Stomach smooth muscle (tissue), 2 donors: ENCODE measurements at regions not wholly inside any gene's neighbourhood (a gene's known extent, or its start where the extent isn't known, plus 50 kb on each side); places are given as distances from the start of the nearest gene placed in this dataset.

Experiments
- H3K27ac ChIP-seq: one replicate; pipeline ENCODE4 v1.7.0; 2013; ENCODE audit warnings: mild to moderate bottlenecking, low read length, inconsistent platforms
- H3K27me3 ChIP-seq, 2 donors: one replicate each; pipeline ENCODE4 v1.7.0; 2013; ENCODE audit warnings: low read length in 2 of 2; ENCODE audit not compliant: insufficient read depth in 2 of 2, control insufficient read depth in 1 of 2
- H3K36me3 ChIP-seq, 2 donors: one replicate each; pipeline ENCODE4 v1.7.0; 2013; ENCODE audit warnings: low read length in 2 of 2; ENCODE audit not compliant: control insufficient read depth in 2 of 2, insufficient read depth in 2 of 2
- H3K4me1 ChIP-seq: one replicate; pipeline ENCODE4 v1.7.0; 2013; ENCODE audit warnings: low read length; ENCODE audit not compliant: control insufficient read depth, insufficient read depth
- H3K4me3 ChIP-seq, 2 donors: one replicate each; pipeline ENCODE4 v1.7.0; 2013; ENCODE audit warnings: low read length in 2 of 2
- H3K9ac ChIP-seq, 2 donors: one replicate each; pipeline ENCODE4 v1.7.0; 2013; ENCODE audit warnings: low read length in 2 of 2, mild to moderate bottlenecking in 1 of 2
- H3K9me3 ChIP-seq, 2 donors: one replicate each; pipeline ENCODE4 v1.7.0; 2013; ENCODE audit warnings: low read length in 2 of 2; ENCODE audit not compliant: control insufficient read depth in 2 of 2
- donor health status: healthy.
- donor health status: Pancreatic carcinoma.

DNA sequence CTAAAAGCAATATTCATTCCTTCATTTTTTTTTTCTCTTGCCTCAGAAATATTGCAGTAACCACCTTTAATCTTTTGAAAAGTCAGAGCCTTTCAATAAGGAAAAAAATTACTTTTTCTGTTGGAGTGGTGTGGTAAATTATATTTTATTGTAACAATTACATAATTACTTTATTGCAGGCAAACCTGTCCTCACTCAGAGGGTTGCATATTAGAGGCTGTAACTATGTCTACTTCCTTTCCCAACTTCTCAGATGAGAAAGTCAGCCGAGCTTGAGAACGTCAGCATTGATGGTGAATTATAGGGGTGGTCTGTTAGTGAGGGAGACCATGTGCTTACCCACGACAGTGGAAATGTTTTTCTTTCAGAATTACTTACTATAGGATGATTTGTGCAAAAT lies 611.8 kb downstream of the KIF4B start:
- Histone ChIP-seq H3K27ac (no peak overlapping the region), H3K9me3 (no peaks in the 10 kb centered on the region), H3K4me1 (no peaks in the 10 kb centered on the region), H3K9ac (no peak overlapping the region), H3K27me3 (peaks cover 0 to 5% of the 10 kb centered on the region in 2 donors), H3K4me3 (no peak overlapping the region), H3K36me3 (no peaks in the 10 kb centered on the region)

DNA sequence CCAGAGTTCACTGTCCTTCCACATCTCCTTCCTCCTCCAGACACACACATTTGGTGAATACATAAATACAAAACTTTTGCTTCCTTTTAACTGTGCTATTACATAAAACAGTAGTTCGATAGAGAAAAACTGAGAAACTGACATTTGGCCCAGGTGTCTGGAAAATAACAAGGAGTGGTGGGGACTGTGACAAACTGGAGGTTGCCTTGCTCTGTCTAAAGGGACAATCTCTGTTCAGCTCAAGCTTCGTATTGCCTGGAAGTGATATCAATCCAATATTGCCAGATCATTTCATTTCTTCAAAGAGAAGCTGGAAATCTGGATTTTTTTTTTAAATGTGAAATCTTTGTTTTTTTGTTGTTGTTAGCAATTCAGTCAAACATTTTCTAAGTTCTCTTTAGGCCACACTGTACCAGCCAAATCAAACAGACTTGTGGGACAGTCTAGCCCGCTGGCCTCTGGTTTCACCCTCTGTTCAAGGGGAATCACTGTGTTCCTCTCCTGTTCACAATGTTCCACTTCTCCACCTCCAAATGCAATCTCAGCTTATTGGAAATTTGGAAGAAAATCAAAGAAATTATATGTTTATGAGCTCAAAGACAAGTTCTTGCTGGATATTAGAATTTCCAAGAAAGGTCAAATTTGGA lies 612.5 kb downstream of the KIF4B start:
- Histone ChIP-seq H3K9ac (no peak overlapping the region), H3K27me3 (no peaks in the 10 kb centered on the region), H3K4me3 (no peak overlapping the region), H3K36me3 (no peaks in the 10 kb centered on the region), H3K4me1 (no peaks in the 10 kb centered on the region), H3K9me3 (no peaks in the 10 kb centered on the region), H3K27ac (no peak overlapping the region)

DNA sequence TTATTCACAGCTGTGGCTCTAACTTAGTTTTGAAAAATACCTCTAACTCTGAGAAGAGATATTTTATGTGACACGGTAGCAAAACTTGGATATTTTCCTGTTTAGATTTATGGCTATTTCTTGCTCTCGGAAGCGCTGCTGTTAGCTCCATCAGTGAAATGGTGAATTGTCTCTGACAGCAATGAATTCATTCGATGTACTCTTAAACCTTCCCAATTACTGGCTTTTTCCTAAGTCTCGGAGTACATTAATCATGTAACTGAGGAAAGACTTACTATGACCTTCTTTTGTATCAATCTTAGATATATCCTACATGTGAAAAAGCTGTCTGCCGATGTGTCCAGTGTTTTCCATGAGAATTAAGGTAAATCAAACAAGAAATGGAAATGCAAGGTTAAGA lies 613.0 kb downstream of the KIF4B start:
- no peaks in the 10 kb centered on the region for H3K4me1 ChIP-seq
- H3K27ac ChIP-seq, result no peak overlapping the region
- no peak overlapping the region for H3K4me3 ChIP-seq
- no peaks in the 10 kb centered on the region for H3K36me3 ChIP-seq
- H3K9me3 ChIP-seq, result no peaks in the 10 kb centered on the region
- H3K27me3 ChIP-seq, result no peaks in the 10 kb centered on the region
- H3K9ac ChIP-seq, result no peak overlapping the region

DNA sequence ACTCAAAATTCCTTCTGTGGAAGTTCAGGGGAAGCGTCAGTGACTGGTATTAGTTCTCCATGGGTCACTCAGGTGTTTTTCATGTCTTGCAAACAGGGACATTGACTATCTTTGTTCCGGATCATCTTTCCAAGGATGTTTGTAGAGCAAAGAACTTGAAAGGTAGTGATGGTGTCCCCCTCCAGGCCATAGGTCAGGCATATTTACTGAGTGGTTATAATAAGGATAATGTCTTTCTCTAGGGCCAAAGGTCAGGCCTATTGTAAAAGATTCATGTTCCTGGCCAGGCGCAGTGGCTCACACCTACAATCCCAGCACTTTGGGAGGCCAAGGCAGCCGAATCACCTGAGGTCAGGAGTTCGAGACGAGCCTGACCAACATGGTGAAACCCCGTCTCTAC lies 614.8 kb downstream of the KIF4B start:
- Histone ChIP-seq H3K4me1 (no peaks in the 10 kb centered on the region), H3K9me3 (no peaks in the 10 kb centered on the region), H3K4me3 (no peak overlapping the region), H3K36me3 (no peaks in the 10 kb centered on the region), H3K9ac (no peak overlapping the region), H3K27ac (no peak overlapping the region), H3K27me3 (no peaks in the 10 kb centered on the region)

DNA sequence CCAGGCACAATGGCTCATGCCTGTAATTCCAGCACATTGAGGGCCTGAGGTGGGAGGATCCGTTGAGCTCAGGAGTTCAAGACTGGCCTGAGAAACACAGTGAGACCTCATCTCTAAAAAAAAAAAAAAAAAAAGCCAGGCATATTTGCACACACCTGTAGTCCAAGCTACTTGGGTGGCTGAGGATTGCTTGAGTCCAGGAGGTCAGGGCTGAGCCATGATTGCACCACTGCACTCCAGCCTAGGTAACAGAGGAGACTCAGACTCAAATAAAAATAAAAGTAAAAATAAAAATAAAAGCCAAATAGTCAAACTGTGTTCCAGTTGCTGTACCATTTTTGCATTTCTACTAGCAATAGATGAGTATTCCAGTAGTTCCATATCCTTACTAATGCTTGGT lies 616.0 kb downstream of the KIF4B start:
- no peaks in the 10 kb centered on the region for H3K36me3 ChIP-seq
- no peak overlapping the region for H3K4me3 ChIP-seq
- no peaks in the 10 kb centered on the region for H3K4me1 ChIP-seq
- no peaks in the 10 kb centered on the region for H3K9me3 ChIP-seq
- H3K27ac ChIP-seq, result no peak overlapping the region
- H3K9ac ChIP-seq, result no peak overlapping the region
- H3K27me3 ChIP-seq, result no peaks in the 10 kb centered on the region

DNA sequence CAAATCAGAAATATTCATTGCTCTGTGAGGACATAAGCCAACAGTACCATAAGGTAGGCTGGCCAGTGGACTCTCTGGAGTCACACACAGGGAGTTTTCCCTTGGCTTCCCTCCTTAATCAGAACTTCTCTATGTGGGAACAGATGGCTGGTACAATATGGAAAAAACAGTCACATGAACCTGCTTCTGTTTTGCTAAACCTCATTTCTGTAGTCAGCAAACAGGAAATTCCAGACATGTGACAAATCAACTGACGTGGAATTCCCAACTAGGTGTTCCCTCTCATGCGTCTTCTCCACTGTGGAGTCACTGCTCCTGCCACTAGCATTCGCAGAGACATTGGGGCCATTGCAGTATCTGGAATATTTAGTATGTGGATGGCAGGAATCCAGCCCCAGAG lies 617.6 kb downstream of the KIF4B start:
- Histone ChIP-seq H3K4me3 (no peak overlapping the region), H3K4me1 (no peaks in the 10 kb centered on the region), H3K27me3 (no peaks in the 10 kb centered on the region), H3K9me3 (no peaks in the 10 kb centered on the region), H3K36me3 (no peaks in the 10 kb centered on the region), H3K27ac (no peak overlapping the region), H3K9ac (no peak overlapping the region)

DNA sequence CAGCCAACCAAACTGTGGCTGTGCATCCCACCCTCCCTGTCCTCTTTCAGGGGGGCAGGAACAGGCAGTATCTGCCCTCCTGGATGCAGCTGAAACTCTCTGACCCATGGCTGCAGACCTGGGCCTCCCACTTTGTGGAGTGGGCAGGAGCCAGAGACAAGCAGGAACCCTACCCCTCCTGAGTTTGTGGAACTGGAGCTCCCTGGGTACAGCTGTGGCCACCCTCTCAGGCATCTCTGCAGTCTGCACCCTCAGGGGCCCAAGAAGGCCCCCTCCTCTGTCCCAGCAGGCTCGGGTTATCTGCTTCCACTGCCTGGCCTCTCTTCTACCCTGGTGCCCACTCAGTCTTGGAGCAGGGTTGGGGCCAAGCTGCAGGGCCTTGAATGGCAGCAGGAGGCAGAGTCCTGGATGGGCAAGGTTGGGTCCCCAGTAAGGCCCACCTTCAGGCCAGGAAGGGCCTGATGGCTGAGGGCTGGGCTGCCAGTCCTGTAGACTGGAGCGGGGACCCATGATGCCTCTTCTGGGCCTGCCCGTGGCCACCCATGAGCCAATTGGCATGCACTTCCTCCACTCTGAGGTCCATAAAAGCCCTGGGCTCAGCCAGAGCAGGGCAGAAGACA lies 619.9 kb downstream of the KIF4B start:
- no peak overlapping the region for H3K4me3 ChIP-seq

DNA sequence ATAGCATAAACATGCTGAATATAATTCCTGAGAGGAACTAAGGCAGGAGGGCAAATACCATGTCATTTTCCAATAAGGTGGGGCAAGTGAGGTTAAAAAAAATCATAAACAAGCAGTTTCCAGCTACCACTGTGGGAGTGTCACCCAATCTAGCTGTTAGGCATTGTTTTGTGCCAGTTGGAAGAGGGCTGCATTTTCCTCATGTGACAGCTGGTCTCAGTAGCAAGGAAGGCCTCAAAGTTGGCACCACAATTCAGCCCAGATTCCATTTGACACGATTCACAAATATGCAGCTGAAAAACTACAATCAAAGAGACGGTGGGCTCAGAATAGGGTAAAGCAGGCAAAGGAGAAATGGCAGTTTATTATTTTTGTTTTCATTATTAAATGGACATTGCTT lies 636.1 kb downstream of the KIF4B start:
- no peak overlapping the region for H3K4me3 ChIP-seq
- no peaks in the 10 kb centered on the region for H3K27me3 ChIP-seq
- H3K4me1 ChIP-seq, result no peaks in the 10 kb centered on the region

More for the DNA sequence above, 619.9 kb downstream of the KIF4B start:
- no peak overlapping the region for H3K27ac ChIP-seq
- H3K27me3 ChIP-seq, result no peaks in the 10 kb centered on the region
- no peak overlapping the region for H3K9ac ChIP-seq
- H3K4me1 ChIP-seq, result no peaks in the 10 kb centered on the region
- H3K36me3 ChIP-seq, result no peaks in the 10 kb centered on the region
- H3K9me3 ChIP-seq, result no peaks in the 10 kb centered on the region

DNA sequence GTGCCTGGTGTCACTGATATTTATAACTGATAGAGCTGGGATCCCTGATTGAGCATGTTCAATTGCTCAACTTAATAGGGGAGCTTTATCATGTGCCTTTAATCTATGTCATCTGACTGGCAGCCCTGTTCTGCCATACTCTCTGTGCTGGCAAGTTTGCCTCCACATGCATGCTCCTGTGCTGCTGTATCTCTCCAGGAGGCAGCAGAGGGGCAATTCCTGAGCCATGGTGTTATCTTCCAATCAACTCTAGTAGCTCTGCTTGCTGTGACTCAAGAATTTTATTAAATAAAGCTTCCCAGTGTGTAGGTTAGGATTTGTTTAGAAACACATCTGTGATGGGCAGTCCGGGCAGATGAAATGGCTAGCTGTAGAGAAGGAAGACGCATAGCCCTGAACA lies 642.0 kb downstream of the KIF4B start:
- Histone ChIP-seq H3K27me3 (no peaks in the 10 kb centered on the region), H3K9me3 (no peaks in the 10 kb centered on the region), H3K4me3 (no peak overlapping the region)

More for the DNA sequence above, 636.1 kb downstream of the KIF4B start:
- Histone ChIP-seq H3K9me3 (no peaks in the 10 kb centered on the region), H3K9ac (no peak overlapping the region), H3K27ac (no peak overlapping the region), H3K36me3 (no peaks in the 10 kb centered on the region)

DNA sequence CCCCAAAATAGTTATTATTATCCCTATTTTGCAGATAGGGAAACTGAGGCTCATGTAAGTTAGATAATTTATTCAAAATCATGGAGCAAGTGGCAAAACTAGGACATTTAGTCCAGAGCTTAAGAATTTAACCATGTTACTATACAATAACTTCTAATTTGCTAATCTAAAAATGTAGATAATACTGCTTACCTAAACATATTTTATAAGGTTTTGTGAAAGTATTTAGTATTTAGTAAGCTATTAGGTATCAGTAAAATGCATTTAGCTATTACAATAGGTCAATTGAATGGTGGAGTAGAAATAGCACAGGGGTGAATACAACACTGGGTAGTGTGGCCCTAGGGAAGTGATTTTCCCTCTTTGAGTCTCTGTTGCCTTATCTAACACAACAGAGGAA lies 648.3 kb downstream of the KIF4B start:
- no peaks in the 10 kb centered on the region for H3K27me3 ChIP-seq
- H3K4me1 ChIP-seq, result no peaks in the 10 kb centered on the region
- no peak overlapping the region for H3K27ac ChIP-seq
- H3K9me3 ChIP-seq, result no peaks in the 10 kb centered on the region
- no peaks in the 10 kb centered on the region for H3K36me3 ChIP-seq
- H3K9ac ChIP-seq, result no peak overlapping the region
- no peak overlapping the region for H3K4me3 ChIP-seq

More for the DNA sequence above, 642.0 kb downstream of the KIF4B start:
- H3K9ac ChIP-seq, result no peak overlapping the region
- H3K36me3 ChIP-seq, result no peaks in the 10 kb centered on the region
- no peak overlapping the region for H3K27ac ChIP-seq
- no peaks in the 10 kb centered on the region for H3K4me1 ChIP-seq

DNA sequence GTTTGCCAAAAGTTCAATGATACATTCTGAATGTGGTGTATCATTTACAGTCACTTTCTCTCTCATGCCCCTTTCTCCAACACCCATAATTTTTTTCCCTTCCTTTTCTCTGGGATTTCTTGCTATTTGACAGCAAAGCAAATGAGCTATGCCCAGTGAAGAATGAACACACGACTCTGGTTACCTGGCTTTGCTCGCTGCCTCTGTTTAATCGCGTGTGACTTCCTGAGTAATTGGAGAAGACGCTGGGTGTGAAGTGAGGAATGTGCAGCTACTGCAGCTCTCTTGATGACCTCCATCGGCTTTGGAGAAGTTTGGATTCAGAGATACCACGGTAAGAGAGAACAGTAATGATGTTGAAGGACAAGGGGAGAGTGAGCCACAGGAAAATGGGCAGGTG lies 651.8 kb downstream of the KIF4B start:
- Histone ChIP-seq H3K27ac (no peak overlapping the region), H3K4me3 (no peak overlapping the region), H3K9me3 (no peaks in the 10 kb centered on the region), H3K4me1 (no peaks in the 10 kb centered on the region), H3K36me3 (no peaks in the 10 kb centered on the region), H3K27me3 (no peaks in the 10 kb centered on the region), H3K9ac (no peak overlapping the region)
